ENCODE measurements at regions not wholly inside any gene's neighbourhood (a gene's known extent, or its start where the extent isn't known, plus 50 kb on each side); places are given as distances from the start of the nearest gene placed in this dataset.

DNA sequence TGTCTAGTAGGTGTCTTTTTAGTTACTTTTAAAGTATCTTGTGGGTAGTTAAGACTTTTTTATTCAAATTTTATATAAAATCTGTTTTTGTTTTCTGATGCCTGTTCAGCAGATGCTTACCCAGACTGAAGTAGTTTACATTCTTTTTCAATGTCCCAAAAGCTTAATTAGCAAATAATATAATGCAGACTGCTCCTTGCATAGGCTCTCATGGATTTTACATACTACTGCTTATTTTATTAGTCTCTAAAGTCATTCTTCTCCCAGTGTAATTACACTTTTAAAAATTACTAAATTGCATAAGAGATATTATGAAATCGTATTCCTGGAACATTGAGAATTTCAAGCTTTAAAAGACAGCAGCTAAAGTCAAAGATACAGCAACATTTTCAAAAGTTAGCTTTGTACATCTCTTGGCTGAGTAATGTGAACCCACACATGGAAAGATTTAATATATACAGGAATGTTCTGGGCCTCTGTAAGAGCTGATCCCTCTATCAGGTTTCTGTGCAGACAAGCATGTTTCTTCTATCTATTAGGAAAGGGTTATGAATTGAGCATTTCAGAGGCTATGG lies 148.4 kb upstream of the SPRY1 start:
- no peak overlapping the region for H3K4me3 ChIP-seq (ENCODE audit: low read length)
- H3K9me3 ChIP-seq (replicated peaks; ENCODE audit: control insufficient read depth, low read depth, low read length), result no peaks in the 10 kb centered on the region
- no CpG with 5 or more reads among the region's 1 CpG for WGBS (ENCODE audit: insufficient coverage)
- H3K27me3 ChIP-seq (ENCODE audit: control insufficient read depth, insufficient read depth, low read length), result no peaks in the 10 kb centered on the region
- H3K4me1 ChIP-seq (ENCODE audit: control insufficient read depth, insufficient read depth, low read length), result peaks cover 3% of the 10 kb centered on the region
- DNase-seq, result peak; percentile 81
- no peak overlapping the region for H3K27ac ChIP-seq (ENCODE audit: low read length)
- H3K36me3 ChIP-seq (ENCODE audit: control insufficient read depth, insufficient read depth, low read length), result no peaks in the 10 kb centered on the region

DNA sequence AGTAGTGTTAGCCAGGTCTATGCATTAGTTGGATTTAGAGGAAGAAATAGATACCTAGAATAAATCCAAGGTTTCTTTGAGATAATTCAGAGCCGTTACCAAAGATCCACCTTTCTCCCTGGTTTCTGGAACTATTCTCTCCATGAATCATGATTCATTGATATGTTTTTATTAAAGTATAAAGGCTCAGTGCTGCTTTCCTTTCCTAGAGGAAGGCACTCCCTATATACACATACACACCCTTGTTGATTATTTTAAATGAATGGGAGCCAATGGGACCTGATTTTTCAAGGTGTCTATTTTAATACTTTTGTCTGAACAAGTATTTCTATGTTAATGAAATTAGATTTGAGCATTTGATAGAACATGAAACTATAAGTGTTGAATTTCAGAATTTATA lies 146.8 kb upstream of the SPRY1 start:
- H3K4me1 ChIP-seq (ENCODE audit: control insufficient read depth, insufficient read depth, low read length), result peaks cover 3% of the 10 kb centered on the region
- DNase-seq, result no peak
- no peaks in the 10 kb centered on the region for H3K36me3 ChIP-seq (ENCODE audit: control insufficient read depth, insufficient read depth, low read length)
- H3K9me3 ChIP-seq (replicated peaks; ENCODE audit: control insufficient read depth, low read depth, low read length), result no peaks in the 10 kb centered on the region
- no peak overlapping the region for H3K27ac ChIP-seq (ENCODE audit: low read length)
- no peak overlapping the region for H3K4me3 ChIP-seq (ENCODE audit: low read length)
- H3K27me3 ChIP-seq (ENCODE audit: control insufficient read depth, insufficient read depth, low read length), result no peaks in the 10 kb centered on the region
- WGBS (ENCODE audit: insufficient coverage), result no CpG with 5 or more reads among the region's 1 CpG

- Histone ChIP-seq H3K27ac (ENCODE audit: low read length) (no peak overlapping the region), H3K27me3 (ENCODE audit: control insufficient read depth, insufficient read depth, low read length) (no peaks in the 10 kb centered on the region), H3K4me1 (ENCODE audit: control insufficient read depth, insufficient read depth, low read length) (peaks cover 3% of the 10 kb centered on the region), H3K36me3 (ENCODE audit: control insufficient read depth, insufficient read depth, low read length) (no peaks in the 10 kb centered on the region), H3K4me3 (ENCODE audit: low read length) (no peak overlapping the region), H3K9me3 (replicated peaks; ENCODE audit: control insufficient read depth, low read depth, low read length) (no peaks in the 10 kb centered on the region)
- peak; percentile 96 for DNase-seq
Observed at GRCh38 chr4:123250843-123251242, 145.8 kb upstream of the SPRY1 start.

GRCh38 chr4:123255971-123256370 lies 140.6 kb upstream of the SPRY1 start:
- WGBS (ENCODE audit: insufficient coverage), result 92% methylated on average over 2 of the region's 6 CpGs
- H3K9me3 ChIP-seq (replicated peaks; ENCODE audit: control insufficient read depth, low read depth, low read length), result no peaks in the 10 kb centered on the region

GRCh38 chr4:123256901-123257300 lies 139.7 kb upstream of the SPRY1 start:
- WGBS (ENCODE audit: insufficient coverage), result 100% methylated on average over 2 of the region's 4 CpGs
- Histone ChIP-seq H3K27ac (ENCODE audit: low read length) (no peak overlapping the region), H3K4me3 (ENCODE audit: low read length) (no peak overlapping the region)

More at GRCh38 chr4:123255971-123256370, 140.6 kb upstream of the SPRY1 start:
- Histone ChIP-seq H3K4me3 (ENCODE audit: low read length) (no peak overlapping the region), H3K4me1 (ENCODE audit: control insufficient read depth, insufficient read depth, low read length) (peaks cover 3% of the 10 kb centered on the region), H3K27me3 (ENCODE audit: control insufficient read depth, insufficient read depth, low read length) (no peaks in the 10 kb centered on the region), H3K36me3 (ENCODE audit: control insufficient read depth, insufficient read depth, low read length) (no peaks in the 10 kb centered on the region), H3K27ac (ENCODE audit: low read length) (no peak overlapping the region)
- DNase-seq, result no peak

DNA sequence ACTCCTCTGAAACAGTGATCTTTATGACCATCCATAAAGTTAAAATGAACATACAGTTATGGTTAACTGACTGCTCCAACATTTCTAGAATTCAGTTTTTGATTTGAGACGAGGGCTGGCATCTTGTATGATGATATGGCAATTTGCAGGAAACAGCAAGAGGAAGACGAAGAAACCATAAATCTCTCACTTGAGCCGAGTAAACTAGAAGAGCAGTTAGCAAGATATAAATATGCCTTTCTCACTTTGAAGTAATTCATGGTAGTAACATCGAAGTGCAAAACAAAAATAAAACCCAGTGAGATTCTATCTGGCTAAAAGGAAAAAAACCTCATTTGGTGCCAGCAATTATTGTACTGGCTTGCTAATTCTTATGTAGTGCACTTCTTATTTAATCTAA lies 139.0 kb upstream of the SPRY1 start:
- Histone ChIP-seq H3K36me3 (ENCODE audit: control insufficient read depth, insufficient read depth, low read length) (no peaks in the 10 kb centered on the region), H3K27ac (ENCODE audit: low read length) (no peak overlapping the region), H3K9me3 (replicated peaks; ENCODE audit: control insufficient read depth, low read depth, low read length) (no peaks in the 10 kb centered on the region), H3K27me3 (ENCODE audit: control insufficient read depth, insufficient read depth, low read length) (no peaks in the 10 kb centered on the region), H3K4me3 (ENCODE audit: low read length) (no peak overlapping the region), H3K4me1 (ENCODE audit: control insufficient read depth, insufficient read depth, low read length) (peaks cover 3% of the 10 kb centered on the region)
- no peak for DNase-seq
- no CpG with 5 or more reads among the region's 4 CpGs for WGBS (ENCODE audit: insufficient coverage)

More at GRCh38 chr4:123256901-123257300, 139.7 kb upstream of the SPRY1 start:
- Histone ChIP-seq H3K36me3 (ENCODE audit: control insufficient read depth, insufficient read depth, low read length) (no peaks in the 10 kb centered on the region), H3K9me3 (replicated peaks; ENCODE audit: control insufficient read depth, low read depth, low read length) (no peaks in the 10 kb centered on the region), H3K27me3 (ENCODE audit: control insufficient read depth, insufficient read depth, low read length) (no peaks in the 10 kb centered on the region), H3K4me1 (ENCODE audit: control insufficient read depth, insufficient read depth, low read length) (peaks cover 3% of the 10 kb centered on the region)
- DNase-seq, result no peak

DNA sequence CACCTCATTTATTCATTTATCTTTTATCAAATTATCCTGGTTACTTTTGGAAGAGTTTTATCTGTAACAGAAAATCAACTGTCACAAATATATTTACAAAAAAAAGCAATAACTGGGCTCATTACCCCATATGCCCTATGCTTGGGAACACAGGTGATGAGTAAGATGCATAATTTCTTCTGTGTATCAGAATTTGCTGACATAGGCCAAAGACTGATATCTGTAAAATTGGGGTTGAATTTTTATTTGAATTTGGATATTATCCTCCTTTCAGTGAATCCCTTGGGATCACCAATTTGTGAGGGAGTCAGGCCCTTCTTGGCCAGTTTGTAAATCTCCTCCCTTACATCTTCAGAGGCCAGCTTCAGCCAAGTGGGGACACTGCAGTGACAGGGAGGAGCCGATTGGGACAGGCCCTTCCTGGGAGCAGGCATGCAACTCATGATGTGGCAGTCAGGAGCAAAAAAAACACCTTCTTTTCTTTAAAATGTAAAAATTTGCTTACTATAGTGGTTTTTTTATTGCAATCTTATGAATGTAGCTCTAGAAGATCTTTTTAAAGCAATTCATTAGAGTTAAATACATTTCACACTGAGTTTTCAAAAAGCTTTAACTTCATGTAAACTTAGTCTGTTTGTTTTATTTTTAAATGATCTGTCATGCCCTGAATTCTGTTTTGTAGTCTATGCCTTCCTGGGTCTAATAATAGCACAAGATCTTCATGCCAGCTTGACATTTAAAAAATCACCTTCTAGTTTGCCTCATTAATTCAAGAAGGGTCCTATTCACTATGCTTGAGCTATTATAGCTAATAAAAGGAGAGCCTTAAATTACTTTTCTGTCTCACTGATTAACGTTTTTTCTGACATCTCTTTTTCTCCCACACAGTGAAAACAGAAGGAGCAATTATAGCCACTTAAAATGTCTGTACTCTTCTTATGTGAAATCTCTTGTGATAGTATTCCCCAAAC lies 136.6 kb upstream of the SPRY1 start:
- no peak for DNase-seq
- H3K9me3 ChIP-seq (replicated peaks; ENCODE audit: control insufficient read depth, low read depth, low read length), result no peaks in the 10 kb centered on the region
- WGBS (ENCODE audit: insufficient coverage), result no CpG with 5 or more reads among the region's 2 CpGs
- H3K4me1 ChIP-seq (ENCODE audit: control insufficient read depth, insufficient read depth, low read length), result peaks cover 3% of the 10 kb centered on the region
- H3K4me3 ChIP-seq (ENCODE audit: low read length), result no peak overlapping the region
- no peaks in the 10 kb centered on the region for H3K27me3 ChIP-seq (ENCODE audit: control insufficient read depth, insufficient read depth, low read length)
- H3K36me3 ChIP-seq (ENCODE audit: control insufficient read depth, insufficient read depth, low read length), result no peaks in the 10 kb centered on the region
- no peak overlapping the region for H3K27ac ChIP-seq (ENCODE audit: low read length)

DNA sequence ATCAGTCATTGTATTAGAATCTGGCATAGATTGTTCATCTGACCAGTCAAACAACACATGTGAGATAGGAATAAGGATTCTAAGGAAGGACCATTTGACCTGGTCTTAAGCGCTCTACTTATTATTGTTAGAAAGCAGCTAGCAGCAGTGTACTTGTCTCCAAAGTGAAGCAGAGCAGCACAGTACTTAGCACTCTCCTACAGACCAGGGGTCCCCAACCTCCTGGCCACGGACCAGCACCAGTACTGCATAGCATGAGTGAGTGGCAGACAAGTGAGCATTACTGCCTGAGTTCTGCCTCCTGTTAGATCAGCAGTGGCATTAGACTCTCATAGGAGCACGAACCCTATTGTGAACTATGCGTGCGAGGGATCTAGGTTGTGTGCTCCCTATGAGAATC lies 135.9 kb upstream of the SPRY1 start:
- no peak overlapping the region for H3K4me3 ChIP-seq (ENCODE audit: low read length)
- 93% methylated on average over 4 of the region's 5 CpGs for WGBS (ENCODE audit: insufficient coverage)
- no peaks in the 10 kb centered on the region for H3K27me3 ChIP-seq (ENCODE audit: control insufficient read depth, insufficient read depth, low read length)
- peaks cover 3% of the 10 kb centered on the region for H3K4me1 ChIP-seq (ENCODE audit: control insufficient read depth, insufficient read depth, low read length)
- no peaks in the 10 kb centered on the region for H3K9me3 ChIP-seq (replicated peaks; ENCODE audit: control insufficient read depth, low read depth, low read length)
- no peak overlapping the region for H3K27ac ChIP-seq (ENCODE audit: low read length)
- no peaks in the 10 kb centered on the region for H3K36me3 ChIP-seq (ENCODE audit: control insufficient read depth, insufficient read depth, low read length)
- DNase-seq, result no peak

GRCh38 chr4:123262080-123262479 lies 134.5 kb upstream of the SPRY1 start:
- H3K4me1 ChIP-seq (ENCODE audit: control insufficient read depth, insufficient read depth, low read length), result peaks cover 3% of the 10 kb centered on the region
- H3K36me3 ChIP-seq (ENCODE audit: control insufficient read depth, insufficient read depth, low read length), result no peaks in the 10 kb centered on the region
- no peak for DNase-seq
- H3K9me3 ChIP-seq (replicated peaks; ENCODE audit: control insufficient read depth, low read depth, low read length), result no peaks in the 10 kb centered on the region
- WGBS (ENCODE audit: insufficient coverage), result 100% methylated on average over 1 of the region's 3 CpGs
- H3K27me3 ChIP-seq (ENCODE audit: control insufficient read depth, insufficient read depth, low read length), result no peaks in the 10 kb centered on the region
- H3K27ac ChIP-seq (ENCODE audit: low read length), result no peak overlapping the region
- no peak overlapping the region for H3K4me3 ChIP-seq (ENCODE audit: low read length)

GRCh38 chr4:123265443-123265842 lies 131.2 kb upstream of the SPRY1 start:
- Histone ChIP-seq H3K4me3 (ENCODE audit: low read length) (no peak overlapping the region), H3K27me3 (ENCODE audit: control insufficient read depth, insufficient read depth, low read length) (no peaks in the 10 kb centered on the region), H3K36me3 (ENCODE audit: control insufficient read depth, insufficient read depth, low read length) (no peaks in the 10 kb centered on the region), H3K9me3 (replicated peaks; ENCODE audit: control insufficient read depth, low read depth, low read length) (no peaks in the 10 kb centered on the region), H3K4me1 (ENCODE audit: control insufficient read depth, insufficient read depth, low read length) (no peaks in the 10 kb centered on the region), H3K27ac (ENCODE audit: low read length) (no peak overlapping the region)
- no CpG with 5 or more reads among the region's 1 CpG for WGBS (ENCODE audit: insufficient coverage)
- DNase-seq, result no peak
